ENCODE measurements at regions not wholly inside any gene's neighbourhood (a gene's known extent, or its start where the extent isn't known, plus 50 kb on each side); places are given as distances from the start of the nearest gene placed in this dataset.

- H3K4me2 ChIP-seq (ENCODE audit: insufficient read depth, low read length): no peak overlapping the region
- no peak for TF ChIP-seq RNF219 (CRISPR knock-in tag; IDR thresholded peaks at IDR 0.05)
- no peak for TF ChIP-seq RBM22 (IDR thresholded peaks at IDR 0.05; ENCODE audit: low read depth, low read length, poor library complexity, severe bottlenecking)
- TF ChIP-seq NCOA1 (IDR thresholded peaks at IDR 0.05; ENCODE audit: low read depth): no peak
- no peak for TF ChIP-seq POLR2AphosphoS2 (IDR thresholded peaks at IDR 0.05; ENCODE audit: low read length)
- no peak for TF ChIP-seq GABPB2 (CRISPR knock-in tag; conservative IDR thresholded peaks at IDR 0.05)
- TF ChIP-seq ZBTB49 (CRISPR knock-in tag; IDR thresholded peaks at IDR 0.05; ENCODE audit: borderline replicate concordance): no peak
- TF ChIP-seq KLF13 (tag; IDR thresholded peaks at IDR 0.05; ENCODE audit: borderline replicate concordance, low read depth): no peak
- no peak for TF ChIP-seq KLF16 (IDR thresholded peaks at IDR 0.05)
- TF ChIP-seq TAL1 (IDR thresholded peaks at IDR 0.05): no peak
- no peak for TF ChIP-seq SMARCA5 (IDR thresholded peaks at IDR 0.05)
- no peak for TF ChIP-seq JUND (IDR thresholded peaks at IDR 0.05; ENCODE audit: borderline replicate concordance, low read depth, low read length)
- no peak for TF ChIP-seq JUND (tag; IDR thresholded peaks at IDR 0.05; ENCODE audit: borderline replicate concordance, low read depth, low read length)
- no peak for TF ChIP-seq ZNF217 (CRISPR knock-in tag; IDR thresholded peaks at IDR 0.05)
- no peak for TF ChIP-seq MCM5 (IDR thresholded peaks at IDR 0.05; ENCODE audit: low read depth)
- no peak for TF ChIP-seq ZHX1 (conservative IDR thresholded peaks at IDR 0.05; ENCODE audit: low read length)
- no peak for DNase-seq (ENCODE audit: extremely low read depth in 1 of 4, low spot score in 3 of 4)
- no peak overlapping the region for H3K9ac ChIP-seq (ENCODE audit: insufficient read depth in 1 of 2, low read depth in 2 of 2, low read length in 2 of 2)
- no peaks in the 10 kb centered on the region for H4K20me1 ChIP-seq (replicated peaks; ENCODE audit: control insufficient read depth, insufficient read depth, low read length)
- H3K27me3 ChIP-seq (ENCODE audit: control insufficient read depth in 2 of 2, insufficient read depth in 2 of 2, low read length in 2 of 2): no peaks in the 10 kb centered on the region
- intact Hi-C loops (cut with micrococcal nuclease): no loop called here
- H3K4me3 ChIP-seq: no peak overlapping the region
- BruUV-seq (replicated peaks): no TSS peak
- no peak overlapping the region for H3K27ac ChIP-seq (ENCODE audit: extremely low read depth, low read depth, low read length)
- no peak for ATAC-seq
- 54% methylated on average over 3 of the region's 3 CpGs for WGBS (ENCODE audit: insufficient coverage, low coverage, missing lambda C conversion rate)
- no peaks in the 10 kb centered on the region for H3K9me1 ChIP-seq (ENCODE audit: control insufficient read depth, insufficient read depth, low read length)
- ChIA-PET POLR2A (no interaction called here), CTCF (ENCODE audit: low intra/inter-chr PET ratio) (no interaction called here)
- no peaks in the 10 kb centered on the region; a peak in 1 of 5 replicates for H3K4me1 ChIP-seq (replicated peaks in 1 of 2; ENCODE audit: control insufficient read depth in 2 of 2, insufficient read depth in 2 of 2, low read length in 2 of 2)
- H3K9me3 ChIP-seq (replicated peaks; ENCODE audit: control insufficient read depth, insufficient read depth, low read depth, low read length): 0 out of 2 replicates have a peak, but pooled peaks cover 1% of the 10 kb centered on the region
- FAIRE-seq: no peak
- H3K36me3 ChIP-seq (ENCODE audit: control insufficient read depth, insufficient read depth, low read length): no peaks in the 10 kb centered on the region
- in situ Hi-C loops (cut with MboI): no loop called here
- peak overlapping the region; percentile 61 for H2AFZ ChIP-seq (ENCODE audit: low read depth, low read length)
- H3K79me2 ChIP-seq (ENCODE audit: control insufficient read depth, insufficient read depth, low read length): no peaks in the 10 kb centered on the region
Observed at GRCh38 chr12:60231303-60231702, 635.5 kb downstream of the SLC16A7 start.

All from K562 (cell line).